ENCODE measurements at regions not wholly inside any gene's neighbourhood (a gene's known extent, or its start where the extent isn't known, plus 50 kb on each side); places are given as distances from the start of the nearest gene placed in this dataset.
"Not testable (repeated sequence)": the region's sequence is repeated elsewhere in the genome, so short reads cannot be mapped to it uniquely, and the experiment has no call there.

- DNase-seq (ENCODE audit: low read depth), result not testable (repeated sequence)
Observed at GRCh38 chr11:14573539-14574057, 53.4 kb upstream of the PSMA1 start.

- no peak for DNase-seq (ENCODE audit: low read depth)
Observed at GRCh38 chr11:14577292-14577691, 57.1 kb upstream of the PSMA1 start.

DNA sequence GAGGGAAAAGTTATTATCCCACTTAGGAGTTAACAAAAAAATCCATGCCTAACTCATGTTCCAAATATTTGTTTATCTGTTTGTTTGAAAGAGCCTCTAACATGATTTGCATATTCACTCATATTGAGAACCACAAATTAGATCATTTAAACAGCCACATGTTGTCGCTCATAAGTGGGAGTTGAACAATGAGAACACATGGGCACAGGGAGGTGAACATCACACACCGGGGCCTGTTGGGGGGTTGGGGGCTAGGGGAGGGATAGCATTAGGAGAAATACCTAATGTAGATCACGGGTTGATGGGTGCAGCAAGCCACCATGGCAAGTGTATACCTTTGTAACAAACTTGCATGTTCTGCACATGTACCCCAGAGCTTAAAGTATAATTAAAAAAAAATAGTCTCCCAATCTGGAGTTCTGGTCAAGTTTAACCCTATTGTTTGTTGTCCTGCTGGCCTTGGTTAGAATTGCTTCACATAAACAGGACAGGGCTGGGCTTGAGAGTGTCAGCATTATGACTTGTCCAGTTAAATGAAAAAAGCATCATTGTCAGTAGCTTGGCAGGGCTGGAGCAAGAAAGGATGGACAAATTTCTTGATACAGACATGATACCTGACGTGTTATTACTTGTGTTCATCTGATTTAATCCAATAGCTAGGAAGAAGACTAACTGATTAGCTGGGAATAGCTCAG lies 57.8 kb upstream of the PSMA1 start:
- no peak for DNase-seq (ENCODE audit: low read depth)

- DNase-seq (ENCODE audit: low read depth), result peak; percentile 34
Observed at GRCh38 chr11:14578541-14578956, 58.4 kb upstream of the PSMA1 start.

DNA sequence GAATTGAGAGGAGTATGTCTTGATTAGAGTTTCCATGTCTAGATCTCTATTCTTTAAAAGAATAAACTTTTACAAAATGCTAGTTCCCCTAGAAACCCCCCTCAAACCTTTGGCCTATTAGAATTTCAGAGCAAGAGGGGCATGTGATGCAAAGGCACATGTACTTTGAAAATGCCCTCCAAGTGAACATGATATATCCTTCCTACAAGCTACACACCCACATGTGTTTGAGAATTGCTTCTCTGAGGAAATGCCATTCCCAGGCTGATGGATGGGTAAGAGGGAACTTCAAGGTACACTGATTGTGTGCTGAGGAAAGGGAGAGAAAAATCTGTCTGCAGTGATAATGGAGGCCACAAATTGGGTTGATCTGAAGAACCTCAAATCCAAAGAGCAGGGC lies 59.5 kb upstream of the PSMA1 start:
- DNase-seq (ENCODE audit: low read depth), result no peak

- DNase-seq (ENCODE audit: low read depth), result no peak
Observed at GRCh38 chr11:14582793-14583192, 60.8 kb upstream of the PDE3B start.

GRCh38 chr11:14583252-14584034 lies 60.2 kb upstream of the PDE3B start:
- DNase-seq (ENCODE audit: low read depth), result no peak

- no peak for DNase-seq (ENCODE audit: low read depth)
Observed at GRCh38 chr11:14584035-14584363, 59.6 kb upstream of the PDE3B start.

- no peak for DNase-seq (ENCODE audit: low read depth)
Observed at GRCh38 chr11:14584595-14584994, 59.0 kb upstream of the PDE3B start.

- DNase-seq (ENCODE audit: low read depth), result no peak
Observed at GRCh38 chr11:14585438-14585837, 58.2 kb upstream of the PDE3B start.

DNA sequence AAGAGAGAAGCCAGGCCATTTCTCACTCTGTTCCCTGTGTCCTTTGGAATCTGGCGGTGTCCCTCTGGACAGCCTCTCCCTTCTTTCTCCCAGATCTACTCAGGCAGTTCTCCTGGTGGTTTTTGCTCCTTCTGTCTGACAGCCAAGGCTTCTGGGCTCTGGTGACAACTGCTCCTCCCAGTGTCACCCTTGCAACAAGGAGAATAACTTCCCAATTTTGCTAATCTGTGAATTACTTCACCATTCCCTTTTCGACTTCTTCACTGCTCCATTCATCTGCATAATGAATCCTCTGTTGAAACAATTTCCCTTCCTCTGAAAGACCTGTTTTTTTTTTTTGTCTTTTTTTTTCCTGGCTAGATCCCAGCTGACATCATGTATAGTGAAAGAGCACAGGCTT lies 56.3 kb upstream of the PDE3B start:
- DNase-seq (ENCODE audit: low read depth), result no peak

GRCh38 chr11:14588681-14589080 lies 54.9 kb upstream of the PDE3B start:
- no peak for DNase-seq (ENCODE audit: low read depth)

GRCh38 chr11:14589421-14589820 lies 54.2 kb upstream of the PDE3B start:
- DNase-seq (ENCODE audit: low read depth), result no peak

DNA sequence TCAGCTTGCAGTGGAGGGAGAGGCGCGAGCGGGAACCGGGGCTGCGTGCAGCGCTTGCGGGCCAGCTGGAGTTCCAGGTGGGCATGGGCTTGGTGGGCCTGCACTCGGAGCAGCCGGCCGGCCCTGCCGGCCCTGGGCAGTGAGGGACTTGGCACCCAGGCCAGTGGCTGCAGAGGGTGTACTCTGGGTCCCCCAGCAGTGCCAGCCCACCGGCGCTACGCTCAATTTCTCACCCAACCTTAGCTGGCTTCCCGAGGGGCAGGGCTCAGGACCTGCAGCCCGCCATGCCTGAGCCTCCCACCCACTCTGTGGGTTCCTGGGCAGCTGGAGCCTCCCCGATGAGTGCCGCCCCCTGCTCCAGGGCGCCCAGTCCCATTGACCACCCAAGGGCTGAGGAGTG lies 52.6 kb upstream of the PDE3B start:
- DNase-seq (ENCODE audit: low read depth), result not testable (repeated sequence)

DNA sequence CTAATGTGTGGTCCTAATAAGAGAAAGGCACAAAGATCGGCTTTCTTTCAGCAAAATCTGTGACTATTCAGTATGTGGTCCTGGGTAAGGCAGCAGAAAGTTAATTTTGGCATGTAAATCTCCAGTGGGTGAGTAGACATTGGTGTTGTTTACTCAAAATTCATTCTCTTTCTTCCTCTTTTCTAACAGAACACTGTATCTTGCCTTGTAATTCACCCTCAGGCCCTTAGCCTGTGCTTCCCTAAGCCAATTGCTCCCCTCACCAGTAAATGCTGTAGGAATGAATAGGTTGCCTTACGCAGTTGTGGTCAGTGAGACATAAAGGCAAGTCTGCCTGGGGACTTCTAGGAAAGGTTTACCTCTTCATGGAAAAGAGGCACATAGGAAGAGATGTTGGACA lies 49.9 kb upstream of the PDE3B start:
- DNase-seq (ENCODE audit: low read depth), result no peak

All from activated T-helper 9 cell treated with anti-CD3 and anti-CD28 coated beads, Interleukin-2, amount 50 U/mL, for 16 hours (primary cell).